NCI-H2196 treated with DMSO at 0.1 percent for 48 hours (cell line): ENCODE measurements at regions not wholly inside any gene's neighbourhood (a gene's known extent, or its start where the extent isn't known, plus 50 kb on each side); places are given as distances from the start of the nearest gene placed in this dataset.

Experiments
- DNase-seq: peaks from one replicate; lab custom pipeline; 2025; ENCODE audit not compliant: unreplicated experiment; lab: John Stamatoyannopoulos, UW

DNA sequence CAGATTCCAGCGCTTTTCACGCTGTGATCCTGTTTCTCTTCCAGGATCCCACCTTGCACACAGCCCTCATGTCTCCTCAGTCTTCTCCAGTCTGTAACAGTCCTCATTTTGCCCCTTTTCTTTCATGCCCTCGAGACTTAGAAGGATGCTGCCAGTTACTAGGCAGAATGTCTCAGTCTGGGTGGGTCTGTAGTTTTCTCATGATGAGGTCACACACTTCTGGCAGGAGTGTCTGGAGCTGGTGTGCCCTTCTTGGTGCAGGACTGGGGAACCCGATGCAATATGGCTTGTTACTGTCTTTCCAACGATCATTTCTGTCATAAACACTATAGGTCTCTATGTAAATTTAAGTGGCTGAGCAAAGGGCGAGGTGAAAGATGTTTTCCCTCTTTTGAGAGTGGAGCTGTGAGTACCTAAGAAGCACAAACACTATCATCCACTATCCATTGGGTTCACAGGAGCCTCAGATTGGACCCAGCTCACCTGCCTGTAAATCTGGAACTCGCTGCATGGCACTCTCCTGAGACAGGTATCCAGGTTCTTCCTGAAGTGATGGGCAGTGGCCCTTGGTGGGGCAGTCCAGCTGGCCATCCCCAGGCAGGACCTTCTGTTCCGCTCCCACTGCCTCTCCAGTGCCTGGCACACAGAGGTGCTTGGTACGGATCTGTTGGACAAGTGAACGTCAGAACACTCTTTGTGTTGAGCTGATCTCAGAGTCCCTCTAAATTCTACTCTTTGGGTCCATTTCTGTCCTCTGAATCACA lies 64.3 kb upstream of the ZNF32 start:
- DNase-seq, result no peak

DNA sequence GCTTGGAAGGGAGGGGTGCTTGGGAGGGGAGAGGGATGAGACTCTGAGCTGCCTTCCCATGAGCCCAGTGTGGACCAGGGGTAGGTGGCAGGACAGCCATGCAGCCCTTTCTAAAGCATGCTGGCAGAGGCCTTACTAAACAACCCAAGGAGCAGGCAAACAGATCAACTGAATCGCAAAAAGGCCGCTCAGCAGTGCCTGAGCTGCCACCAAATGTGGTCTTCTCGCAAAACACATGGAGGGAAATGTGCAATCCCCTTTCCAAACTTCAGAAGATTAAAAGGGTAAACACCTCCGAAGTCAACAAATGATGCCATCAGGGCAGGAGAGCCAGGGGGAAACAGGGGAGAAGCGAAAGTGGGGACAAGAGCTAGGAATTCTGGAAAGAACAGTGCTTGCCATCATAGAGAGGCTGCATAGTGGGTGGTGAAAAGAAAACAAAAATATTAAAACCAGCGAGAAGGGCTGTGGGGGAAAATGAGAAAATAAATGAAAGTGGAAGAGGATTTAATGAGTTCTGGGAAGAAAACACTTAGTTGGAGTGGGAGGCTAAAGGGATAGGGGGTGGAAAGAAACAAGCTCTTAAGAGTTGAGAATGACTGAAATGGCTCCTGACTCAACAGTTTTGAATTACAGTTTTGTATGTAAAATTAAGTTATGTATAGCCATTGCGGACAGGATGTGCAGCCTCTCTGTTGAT lies 62.2 kb upstream of the ZNF32 start:
- no peak for DNase-seq

DNA sequence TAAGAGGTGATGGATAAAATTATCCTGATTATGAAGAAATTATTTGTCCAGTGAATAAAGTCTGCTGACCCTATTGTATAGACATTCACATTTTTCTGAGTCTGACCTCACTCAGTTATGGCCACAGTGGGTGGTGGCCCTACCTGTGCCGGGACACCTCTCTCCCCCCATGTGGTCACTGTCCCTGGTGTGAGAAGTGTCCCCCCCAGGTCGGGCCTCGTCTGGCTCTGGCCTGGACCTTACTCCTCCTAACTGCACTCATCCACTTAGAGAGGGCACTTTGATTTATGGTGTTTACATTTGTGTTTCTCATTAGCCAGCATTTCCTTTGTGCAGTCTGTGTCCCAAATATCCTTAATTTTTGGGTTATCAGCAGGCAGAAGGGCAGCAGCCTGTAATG lies 59.6 kb upstream of the ZNF32 start:
- no peak for DNase-seq

- no peak for DNase-seq
These were observed 59.1 kb upstream of the ZNF32 start for GRCh38 chr10:43707770-43708169.

DNA sequence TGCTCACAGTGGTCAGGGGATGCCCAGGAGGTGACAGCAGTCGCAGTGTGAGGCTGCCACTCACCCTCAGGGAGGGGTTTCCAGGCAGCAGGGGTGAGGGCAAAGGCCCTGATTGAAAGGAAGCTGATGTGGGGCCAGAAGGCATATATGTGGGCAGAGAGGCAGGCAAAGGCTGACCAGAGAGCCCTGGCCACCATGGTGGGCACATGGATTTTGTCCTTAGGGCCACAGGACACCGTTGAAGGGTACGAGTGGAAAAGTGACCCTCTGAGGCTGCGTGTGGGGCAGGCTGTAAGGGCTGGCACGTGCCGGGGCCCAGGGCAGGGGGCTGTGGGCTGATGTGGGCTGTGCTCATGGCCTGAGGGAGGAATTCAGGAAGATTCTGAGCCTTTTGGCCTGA lies 57.5 kb upstream of the ZNF32 start:
- DNase-seq, result no peak

DNA sequence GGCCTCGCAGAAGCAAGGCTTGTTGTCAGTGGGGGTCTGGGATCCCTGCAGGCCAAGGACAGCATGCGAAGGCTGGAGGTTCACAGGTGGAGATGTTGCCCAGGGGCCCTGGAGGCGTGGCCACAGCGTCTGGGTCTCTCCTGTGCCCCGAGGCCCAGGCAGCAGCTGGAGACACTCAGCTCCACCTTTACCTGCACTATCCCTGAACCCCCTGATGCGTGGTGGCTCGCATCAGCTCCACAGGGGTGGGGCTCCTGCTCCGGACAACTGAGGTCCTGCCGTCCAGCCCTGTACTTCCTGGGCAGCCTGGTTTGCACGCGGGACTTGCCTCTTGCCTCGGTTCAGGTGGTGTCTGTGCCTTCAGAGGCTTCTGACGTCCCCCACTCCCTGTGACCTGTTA lies 54.6 kb upstream of the ZNF32 start:
- no peak for DNase-seq

DNA sequence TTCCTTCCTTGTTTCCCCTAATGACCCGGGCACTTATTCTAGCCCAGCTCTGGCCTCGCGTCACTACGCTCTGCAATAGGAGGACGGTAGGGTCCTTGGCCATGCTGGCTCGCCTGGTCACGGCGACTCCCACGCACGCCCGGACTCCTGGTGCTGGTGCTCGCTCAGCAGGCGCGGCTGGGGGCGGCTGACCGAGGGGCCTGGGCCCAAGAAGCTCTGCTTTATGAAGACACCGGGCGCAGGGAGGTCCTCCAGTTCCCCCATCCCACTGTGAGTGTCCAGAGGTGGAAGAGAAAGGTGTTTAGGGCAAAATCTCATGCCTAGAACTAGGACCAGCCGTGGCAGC lies 54.2 kb upstream of the ZNF32 start:
- no peak for DNase-seq

DNA sequence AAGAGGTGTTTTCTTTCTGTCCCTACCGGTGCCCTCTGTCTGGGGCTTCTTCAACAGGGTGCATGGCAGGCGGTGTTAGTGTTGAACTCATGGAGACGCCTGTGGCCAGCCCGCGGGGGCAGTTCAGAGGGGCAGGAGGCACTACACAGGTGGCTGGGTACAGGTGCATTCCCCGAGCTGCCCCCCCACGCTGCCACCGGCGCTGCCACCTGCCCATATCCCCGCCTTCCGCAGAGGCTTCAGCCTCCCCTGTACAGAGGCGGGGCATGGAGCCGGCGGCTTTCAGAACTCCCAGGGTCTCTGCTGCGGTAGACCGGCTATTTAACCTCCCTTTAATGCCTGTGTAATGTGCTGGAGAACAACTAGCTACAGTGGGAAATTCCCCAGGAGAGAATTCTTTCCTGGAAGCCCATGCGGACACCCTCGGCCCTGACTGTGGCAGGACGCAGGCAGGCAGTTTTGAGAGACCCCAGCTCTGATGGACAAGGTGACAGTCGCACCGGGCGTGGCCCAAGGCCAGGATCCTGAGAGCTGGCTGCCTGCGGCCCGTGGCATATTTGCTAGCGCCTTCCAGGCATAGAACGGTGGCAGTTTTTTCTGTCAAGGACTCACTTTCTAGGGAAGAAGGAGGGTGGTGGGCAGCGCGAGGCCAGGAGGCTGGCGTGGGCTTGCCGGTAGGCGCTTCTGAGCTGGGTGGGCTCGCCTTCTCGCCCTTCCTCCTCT lies 53.7 kb upstream of the ZNF32 start:
- DNase-seq, result no peak

DNA sequence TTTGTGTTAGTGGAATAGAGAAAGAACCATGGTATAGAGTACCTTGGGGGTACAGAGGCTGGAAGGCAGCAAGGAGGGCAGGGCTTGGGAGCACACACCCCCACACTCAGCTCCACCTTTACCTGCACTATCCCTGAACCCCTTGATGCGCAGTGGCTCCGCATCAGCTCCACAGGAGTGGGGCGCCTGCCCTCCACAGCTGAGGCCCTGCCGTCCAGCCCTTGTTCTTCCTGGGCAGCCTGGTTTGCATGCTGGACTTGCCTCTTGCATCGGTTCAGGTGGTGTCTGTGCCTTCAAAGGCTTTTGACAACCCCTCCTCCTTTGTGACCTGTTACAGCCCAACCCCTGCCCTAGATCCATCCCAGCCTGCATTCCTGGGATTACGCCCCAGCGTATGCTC lies 52.6 kb upstream of the ZNF32 start:
- DNase-seq, result no peak

DNA sequence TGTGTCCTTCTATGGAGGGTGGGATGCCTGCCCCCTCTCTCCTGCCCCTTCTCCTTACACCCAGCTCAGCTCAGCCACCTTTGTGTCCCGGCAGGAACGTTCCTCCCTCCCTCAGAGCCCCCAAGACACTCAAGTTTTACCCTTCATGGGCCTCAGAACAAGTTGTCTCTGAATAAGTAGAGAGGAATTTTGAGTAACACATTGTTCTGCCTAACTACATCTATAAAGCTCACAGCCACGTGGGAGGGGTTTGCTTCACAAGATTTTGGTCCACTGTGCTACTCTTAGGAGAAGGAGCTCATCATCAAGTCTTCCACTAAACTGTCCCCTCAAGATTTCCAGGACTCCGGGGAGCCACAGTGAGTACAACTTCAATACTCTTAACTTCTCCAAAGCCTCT lies 51.6 kb upstream of the ZNF32 start:
- DNase-seq, result no peak

DNA sequence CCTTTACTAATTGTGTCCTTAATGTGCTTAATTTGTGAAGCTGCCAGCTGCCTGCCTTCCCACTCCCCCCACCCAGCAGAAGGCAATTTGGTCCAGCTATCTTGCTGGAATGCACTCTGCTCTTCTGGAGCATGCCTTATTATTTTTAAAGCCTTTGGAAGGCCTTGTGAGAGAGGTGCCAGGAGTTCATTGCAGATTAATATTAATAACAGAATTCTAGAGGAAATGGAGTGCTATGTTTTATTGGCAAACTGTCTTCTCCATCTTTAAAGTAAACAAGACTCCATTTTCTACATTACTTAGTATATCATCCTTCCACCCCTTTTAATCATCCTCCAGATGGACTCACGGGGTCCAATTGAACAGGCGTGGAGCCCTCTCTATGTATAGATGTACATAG lies 50.8 kb upstream of the ZNF32 start:
- DNase-seq, result no peak
